Activated B cell treated with CpG ODN at 0.5 μM for 24 hours (primary cell): ENCODE measurements at regions not wholly inside any gene's neighbourhood (a gene's known extent, or its start where the extent isn't known, plus 50 kb on each side); places are given as distances from the start of the nearest gene placed in this dataset.

Source experiments
- ATAC-seq: fragments of 200-7000 bp; cut with Tn5 transposase; one replicate; pipeline ENCODE4 v1.10.0; 2021; ENCODE audit warnings: low read depth, mild to moderate bottlenecking, moderate library complexity
- CTCF ChIA-PET: fragments of 350-600 bp; sonication (Branson Sonifier 250); formaldehyde crosslinking; loops from one replicate; lab custom pipeline; 2021; ENCODE audit warnings: antibody characterized with exemption; lab: Charles Lee
- POLR2A ChIA-PET: fragments of 350-600 bp; sonication (Branson Sonifier 250); formaldehyde crosslinking; loops from one replicate; lab custom pipeline; 2021; ENCODE audit warnings: antibody characterized with exemption; lab: Charles Lee
- DNase-seq: peaks from one replicate; pipeline ENCODE4 v3.0.0; 2022
- H3K27ac Mint-ChIP-seq: one replicate; pipeline ENCODE4 v1.8.0; 2020; ENCODE audit warnings: mixed read lengths
- H3K27me3 Mint-ChIP-seq: one replicate; pipeline ENCODE4 v1.8.0; 2021; ENCODE audit warnings: mixed read lengths
- H3K36me3 Mint-ChIP-seq: one replicate; pipeline ENCODE4 v1.8.0; 2021; ENCODE audit warnings: low read depth, mixed read lengths
- H3K4me1 Mint-ChIP-seq: one replicate; pipeline ENCODE4 v1.8.0; 2021; ENCODE audit warnings: mixed read lengths
- H3K4me3 Mint-ChIP-seq: one replicate; pipeline ENCODE4 v1.8.0; 2020; ENCODE audit warnings: mild to moderate bottlenecking, mixed read lengths
- H3K9me3 Mint-ChIP-seq: one replicate; pipeline ENCODE4 v1.8.0; 2020; ENCODE audit warnings: mixed read lengths
- CTCF ChIP-seq: fragments of 200-600 bp; IDR thresholded peaks from one replicate; pipeline ENCODE4 v1.8.0; 2022; ENCODE audit warnings: antibody characterized with exemption, mild to moderate bottlenecking
- intact Hi-C: fragments of 100-400 bp; cut with micrococcal nuclease; formaldehyde crosslinking; loops from one replicate; pipeline ENCODE4 v1.15.1; 2024

GRCh38 chr7:125020801-125021200, 91.2 kb upstream of the POT1 start:
- Mint-ChIP-seq H3K4me3 (no peak overlapping the region), H3K4me1 (no peaks in the 10 kb centered on the region), H3K27ac (no peak overlapping the region), H3K9me3 (peaks cover 11% of the 10 kb centered on the region), H3K36me3 (no peaks in the 10 kb centered on the region), H3K27me3 (no peaks in the 10 kb centered on the region)
- ATAC-seq (no peak), DNase-seq (no peak)
- intact Hi-C loops = no loop called here
- ChIA-PET POLR2A (no interaction called here), CTCF (no interaction called here)
- TF ChIP-seq CTCF = no peak

GRCh38 chr7:125010540-125010939, 80.9 kb upstream of the POT1 start:
- intact Hi-C loops = no loop called here
- Mint-ChIP-seq H3K4me1 (no peaks in the 10 kb centered on the region), H3K9me3 (no peaks in the 10 kb centered on the region), H3K4me3 (no peak overlapping the region), H3K27me3 (no peaks in the 10 kb centered on the region), H3K27ac (no peak overlapping the region), H3K36me3 (no peaks in the 10 kb centered on the region)
- DNase-seq = no peak
- no peak for TF ChIP-seq CTCF
- ATAC-seq = no peak
- ChIA-PET CTCF (no interaction called here), POLR2A (no interaction called here)

DNA sequence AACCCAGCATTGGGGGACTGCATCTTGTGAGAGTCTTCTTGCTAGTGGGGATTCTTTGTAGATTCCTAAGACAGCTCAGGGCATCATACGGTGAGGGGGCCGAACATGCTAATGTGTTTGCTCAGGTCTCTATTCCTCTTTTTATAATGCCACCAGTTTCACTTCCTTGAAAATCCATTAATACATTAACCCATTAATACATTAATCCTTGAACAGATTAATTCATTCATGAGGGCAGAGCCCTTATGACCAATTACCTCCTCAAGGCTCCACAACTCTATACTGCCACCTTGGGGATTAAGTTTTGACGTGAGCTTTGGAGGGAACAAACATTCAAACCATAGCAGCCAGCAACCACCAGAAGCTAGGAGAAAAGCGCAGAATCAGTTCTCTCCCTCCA, 67.2 kb upstream of the POT1 start:
- intact Hi-C loops = no loop called here
- CTCF ChIA-PET = no interaction called here
- ATAC-seq (peak; percentile 57), DNase-seq (no peak)
- no peaks in the 10 kb centered on the region for H3K36me3 Mint-ChIP-seq
- no peaks in the 10 kb centered on the region for H3K4me1 Mint-ChIP-seq
- POLR2A ChIA-PET = no interaction called here
- H3K27me3 Mint-ChIP-seq = no peaks in the 10 kb centered on the region
- H3K4me3 Mint-ChIP-seq = no peak overlapping the region
- TF ChIP-seq CTCF = no peak
- no peak overlapping the region for H3K27ac Mint-ChIP-seq
- peaks cover 18% of the 10 kb centered on the region for H3K9me3 Mint-ChIP-seq

GRCh38 chr7:124992851-124993562, 63.4 kb upstream of the POT1 start:
- H3K27me3 Mint-ChIP-seq = no peaks in the 10 kb centered on the region
- H3K27ac Mint-ChIP-seq = no peak overlapping the region
- ChIA-PET CTCF (no interaction called here), POLR2A (no interaction called here)
- DNase-seq (no peak), ATAC-seq (no peak)
- intact Hi-C loops = no loop called here
- H3K4me3 Mint-ChIP-seq = no peak overlapping the region
- H3K36me3 Mint-ChIP-seq = no peaks in the 10 kb centered on the region
- peaks cover 5% of the 10 kb centered on the region for H3K9me3 Mint-ChIP-seq
- no peak for TF ChIP-seq CTCF
- H3K4me1 Mint-ChIP-seq = no peaks in the 10 kb centered on the region

DNA sequence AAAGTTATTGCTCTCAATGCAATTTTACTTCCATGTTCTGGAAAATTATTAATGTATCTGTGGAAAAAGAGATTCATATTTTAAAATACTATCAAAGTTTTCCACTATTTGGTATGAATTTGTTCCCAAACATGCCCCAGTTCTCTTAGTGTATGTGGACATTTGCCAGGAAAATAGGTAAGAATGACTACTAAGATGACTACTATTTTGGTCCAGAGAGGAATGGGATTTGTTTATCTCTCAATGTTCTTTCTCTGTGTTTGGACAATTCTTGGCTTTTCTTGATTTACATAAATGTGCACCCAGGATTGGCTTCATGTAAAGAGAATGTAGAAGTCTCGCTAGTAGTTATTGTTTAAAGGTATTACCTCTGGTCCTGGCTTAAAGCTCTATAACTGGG, 60.3 kb upstream of the POT1 start:
- intact Hi-C loops = no loop called here
- Mint-ChIP-seq H3K9me3 (no peaks in the 10 kb centered on the region), H3K4me1 (no peaks in the 10 kb centered on the region), H3K27me3 (no peaks in the 10 kb centered on the region), H3K36me3 (no peaks in the 10 kb centered on the region), H3K27ac (no peak overlapping the region), H3K4me3 (no peak overlapping the region)
- no peak for ATAC-seq
- no peak for TF ChIP-seq CTCF
- ChIA-PET CTCF (no interaction called here), POLR2A (no interaction called here)
- no peak for DNase-seq
